Testis (tissue), 2 donors: ENCODE measurements at regions not wholly inside any gene's neighbourhood (a gene's known extent, or its start where the extent isn't known, plus 50 kb on each side); places are given as distances from the start of the nearest gene placed in this dataset.

ENCODE experiments used
- DNase-seq: peaks from one replicate; pipeline ENCODE4 v3.0.0-alpha.2; 2019
- H3K27ac ChIP-seq, 2 donors: fragments of 200-600 bp; sonication (generic); one replicate each; pipeline ENCODE4 v1.5.1; 2019
- H3K27me3 ChIP-seq: fragments of 200-600 bp; sonication (generic); one replicate; pipeline ENCODE4 v1.5.1; 2019
- H3K36me3 ChIP-seq: fragments of 200-600 bp; sonication (generic); one replicate; pipeline ENCODE4 v1.5.1; 2017; ENCODE audit warnings: low read depth; ENCODE audit errors: missing control alignments
- H3K4me1 ChIP-seq: fragments of 200-600 bp; sonication (generic); one replicate; pipeline ENCODE4 v1.5.1; 2019
- H3K4me3 ChIP-seq, 2 donors: fragments of 200-600 bp; sonication (generic); one replicate each; pipeline ENCODE4 v1.5.1; 2017 to 2019
- H3K9me3 ChIP-seq: fragments of 200-600 bp; sonication (generic); one replicate; pipeline ENCODE4 v1.5.1; 2017
- CTCF ChIP-seq, 3 experiments: fragments of 450-650 bp in 2 of 3; fragments of 200-600 bp in 1 of 3; sonication (generic) in 1 of 3; IDR thresholded peaks; one replicate each; pipeline ENCODE4 v1.5.1; 2016 to 2019; ENCODE audit warnings: antibody characterized with exemption in 3 of 3, mild to moderate bottlenecking in 2 of 3, moderate library complexity in 1 of 3
- POLR2A ChIP-seq: fragments of 450-650 bp; IDR thresholded peaks from one replicate; pipeline ENCODE4 v1.6.1; 2017; ENCODE audit warnings: antibody characterized with exemption, mild to moderate bottlenecking, moderate library complexity
- WGBS, 2 donors: methylation state at CpG; one replicate each; pipeline ENCODE4 v1.1.5; 2018; 5-methylcytosine and 5-hydroxymethylcytosine counted together
- intact Hi-C: fragments of 100-400 bp; cut with DNase I; formaldehyde crosslinking; loops from one replicate; pipeline ENCODE4 v1.15.1; 2023; ENCODE audit warnings: low total_unique reads
- small RNA-seq, 2 donors: library from RNA; depleted of rRNA; stranded (forward); fragments of <200 nt; gene quantifications; one replicate each; pipeline ENCODE3, GENCODE V24; 2016

- Histone ChIP-seq H3K4me3 (no peak overlapping the region), H3K36me3 (no peaks in the 10 kb centered on the region), H3K9me3 (no peaks in the 10 kb centered on the region), H3K27me3 (no peaks in the 10 kb centered on the region), H3K4me1 (no peaks in the 10 kb centered on the region), H3K27ac (no peak overlapping the region)
- TF ChIP-seq POLR2A, result no peak
- no peak for TF ChIP-seq CTCF (IDR thresholded peaks at IDR 0.05)
- intact Hi-C loops, result no loop called here
- no peak for DNase-seq
- 50 to 100% methylated on average over 1 of the region's 1 CpG for WGBS, 2 donors
Measured at GRCh38 chrX:117301086-117301485, 815.5 kb downstream of the KLHL13 start.

GRCh38 chrX:117291760-117292159 lies 824.9 kb downstream of the KLHL13 start:
- no peaks in the 10 kb centered on the region for H3K36me3 ChIP-seq
- H3K9me3 ChIP-seq, result no peaks in the 10 kb centered on the region
- H3K27ac ChIP-seq, result no peak overlapping the region
- no peaks in the 10 kb centered on the region for H3K4me1 ChIP-seq
- H3K4me3 ChIP-seq, result no peak overlapping the region
- no peaks in the 10 kb centered on the region for H3K27me3 ChIP-seq
- DNase-seq, result no peak
- WGBS, 2 donors, result 43 to 65% methylated on average over 1 of the region's 1 CpG
- TF ChIP-seq CTCF (IDR thresholded peaks at IDR 0.05), result no peak
- TF ChIP-seq POLR2A, result no peak
- intact Hi-C loops, result no loop called here

- H3K27me3 ChIP-seq, result no peaks in the 10 kb centered on the region
- no peaks in the 10 kb centered on the region for H3K4me1 ChIP-seq
- no peak overlapping the region for H3K4me3 ChIP-seq
- WGBS, 2 donors, result 24 to 31% methylated on average over 3 to 4 of the region's 4 CpGs
- no peak for DNase-seq
- no peaks in the 10 kb centered on the region for H3K36me3 ChIP-seq
- H3K27ac ChIP-seq, result no peak overlapping the region
- TF ChIP-seq POLR2A (no peak), CTCF (IDR thresholded peaks at IDR 0.05) (no peak)
- H3K9me3 ChIP-seq, result no peaks in the 10 kb centered on the region
- intact Hi-C loops, result no loop called here
Measured at GRCh38 chrX:117274965-117275364, 812.2 kb upstream of the CT83 start.

Small RNAs in the stretch of these regions (small RNA-seq; reads per million reads assigned to genes)
- gene AC005002.2, result 0 reads per million in 2 donors
